ENCODE measurements at regions not wholly inside any gene's neighbourhood (a gene's known extent, or its start where the extent isn't known, plus 50 kb on each side); places are given as distances from the start of the nearest gene placed in this dataset.

- DNase-seq (ENCODE audit: low read depth in 1 of 2, low spot score in 1 of 2) = no peak
These were observed 221.2 kb upstream of the CLINT1 start for GRCh38 chr5:158080112-158080511.

GRCh38 chr5:158079097-158079496 lies 220.2 kb upstream of the CLINT1 start:
- DNase-seq (ENCODE audit: low read depth in 1 of 2, low spot score in 1 of 2) = no peak

- DNase-seq (ENCODE audit: low read depth in 1 of 2, low spot score in 1 of 2) = peak in 1 of 2 donors; percentile 0
These were observed 216.2 kb upstream of the CLINT1 start for GRCh38 chr5:158074992-158075769.

DNA sequence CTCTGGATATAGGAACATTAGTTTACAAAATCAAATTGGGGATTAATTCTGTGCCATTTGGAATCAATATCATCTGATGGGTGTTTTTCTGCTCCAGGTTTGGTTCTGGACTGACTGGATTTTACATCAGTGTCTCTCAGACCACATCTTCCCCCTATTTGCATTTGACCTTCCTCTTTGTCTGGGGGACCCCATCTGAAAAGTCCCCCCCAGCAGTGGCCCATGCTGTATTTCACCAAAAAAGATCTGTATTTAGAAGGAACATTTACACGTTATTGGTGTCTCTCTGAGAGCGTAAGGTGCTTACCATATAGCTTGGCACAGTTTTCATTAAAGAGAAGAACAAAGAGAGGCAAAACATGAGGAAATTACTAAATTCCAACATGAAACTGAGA lies 215.6 kb upstream of the CLINT1 start:
- no peak for DNase-seq (ENCODE audit: low read depth in 1 of 2, low spot score in 1 of 2)

- DNase-seq (ENCODE audit: low read depth in 1 of 2, low spot score in 1 of 2) = no peak
These were observed 211.9 kb upstream of the CLINT1 start for GRCh38 chr5:158070859-158071258.

- no peak for DNase-seq (ENCODE audit: low read depth in 1 of 2, low spot score in 1 of 2)
These were observed 210.9 kb upstream of the CLINT1 start for GRCh38 chr5:158069838-158070237.

- no peak for DNase-seq (ENCODE audit: low read depth in 1 of 2, low spot score in 1 of 2)
These were observed 210.0 kb upstream of the CLINT1 start for GRCh38 chr5:158068964-158069363.

- DNase-seq (ENCODE audit: low read depth in 1 of 2, low spot score in 1 of 2) = no peak
These were observed 207.1 kb upstream of the CLINT1 start for GRCh38 chr5:158066076-158066475.

DNA sequence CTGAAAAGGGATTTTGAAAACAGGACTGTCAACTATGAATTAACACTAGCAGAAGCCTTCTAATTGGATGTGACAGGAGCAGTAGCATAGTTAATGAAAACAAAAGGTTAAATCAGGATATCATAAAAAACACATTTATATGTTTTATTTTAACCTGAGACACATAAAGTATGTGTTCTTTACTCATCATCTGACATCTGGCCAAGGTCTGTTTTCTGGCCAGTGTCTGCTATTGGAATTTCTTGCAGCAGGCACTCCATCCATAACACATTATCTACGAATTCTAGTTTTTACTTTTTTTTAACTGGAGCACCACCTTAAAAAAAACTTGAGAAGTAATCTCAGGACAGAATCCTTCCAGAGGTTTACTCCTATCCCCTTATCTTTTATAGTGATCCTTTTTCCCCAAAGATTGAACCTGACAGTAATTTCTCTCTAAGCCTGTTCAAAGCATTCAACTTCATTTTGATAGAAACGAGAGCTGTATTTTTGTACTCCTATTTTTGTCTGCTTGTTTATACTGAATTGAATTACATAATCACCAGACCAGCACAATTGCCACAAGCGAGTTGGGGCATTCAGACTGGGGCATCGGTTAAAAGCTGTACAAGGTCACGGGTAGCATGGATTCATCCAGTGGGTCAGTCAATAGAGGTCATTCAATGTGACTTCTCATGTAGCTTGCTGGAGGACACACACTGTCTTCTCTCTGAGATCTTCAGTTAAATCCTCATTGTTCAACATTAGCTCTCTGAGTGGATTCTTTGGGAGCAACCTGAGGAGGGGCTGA lies 205.6 kb upstream of the CLINT1 start:
- no peak for DNase-seq (ENCODE audit: low read depth in 1 of 2, low spot score in 1 of 2)

- DNase-seq (ENCODE audit: low read depth in 1 of 2, low spot score in 1 of 2) = no peak
These were observed 204.1 kb upstream of the CLINT1 start for GRCh38 chr5:158063052-158063451.

DNA sequence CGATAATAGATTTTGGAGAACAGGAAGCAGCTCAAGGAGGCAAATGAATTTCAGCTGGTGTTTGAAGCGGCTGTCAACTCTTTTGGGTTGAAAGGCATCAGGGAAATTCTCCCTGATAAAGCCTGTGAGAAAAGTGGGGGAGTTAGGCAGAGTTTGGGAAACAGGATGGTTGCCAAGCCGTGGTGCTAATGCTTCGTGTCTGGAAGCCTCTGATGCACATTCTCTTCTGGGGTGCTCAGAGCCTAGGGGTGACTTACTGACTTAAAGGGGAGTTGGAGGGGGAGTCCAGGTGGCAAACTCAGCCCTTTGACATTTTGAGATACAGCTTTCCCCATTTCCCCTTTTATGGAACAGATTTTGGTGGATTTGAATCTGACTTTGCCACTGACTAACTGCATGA lies 202.5 kb upstream of the CLINT1 start:
- no peak for DNase-seq (ENCODE audit: low read depth in 1 of 2, low spot score in 1 of 2)

- DNase-seq (ENCODE audit: low read depth in 1 of 2, low spot score in 1 of 2) = no peak
These were observed 201.3 kb upstream of the CLINT1 start for GRCh38 chr5:158060212-158060611.

DNA sequence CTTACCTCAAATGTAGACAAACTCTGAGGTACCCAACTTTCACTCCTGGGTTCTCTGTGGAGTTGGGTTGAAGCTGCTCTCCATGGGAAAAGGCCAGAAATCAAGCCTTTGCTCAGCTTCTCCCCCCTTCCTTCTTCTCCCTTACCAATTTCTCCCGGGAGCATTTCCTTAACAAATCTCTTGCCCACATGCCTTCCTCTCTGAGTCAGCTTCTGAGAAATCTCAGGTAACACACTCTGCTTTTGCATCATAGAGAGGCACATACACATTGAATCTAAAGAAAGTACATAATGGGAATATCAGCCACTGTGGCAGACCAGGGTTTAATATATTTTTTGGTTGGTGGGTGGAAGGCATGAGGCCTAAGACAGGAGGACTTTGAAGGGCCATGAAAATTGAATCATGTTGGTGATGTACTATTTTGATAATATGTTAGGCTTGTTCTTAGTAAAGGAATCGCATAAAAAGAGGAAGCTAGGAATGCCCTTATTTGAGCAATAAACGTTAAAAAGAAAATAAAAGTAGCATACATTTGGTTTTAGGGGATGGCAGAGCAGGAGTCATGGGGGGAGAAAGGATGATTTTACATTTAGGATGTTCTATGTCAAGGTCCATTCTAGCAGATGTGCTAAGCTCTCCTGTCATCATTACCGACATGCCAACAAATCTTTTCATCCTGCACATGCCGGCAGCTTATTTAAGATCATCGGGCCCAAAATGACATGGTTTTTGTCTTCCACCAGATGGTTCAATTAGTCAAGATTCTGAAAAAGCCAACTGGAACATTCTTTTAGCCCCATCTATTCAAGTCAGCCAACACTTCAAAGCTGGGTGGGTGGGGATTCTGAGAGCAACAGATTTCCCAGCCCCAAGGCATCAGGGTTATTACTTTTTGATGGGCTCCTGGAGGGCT lies 199.5 kb upstream of the CLINT1 start:
- no peak for DNase-seq (ENCODE audit: low read depth in 1 of 2, low spot score in 1 of 2)

- no peak for DNase-seq (ENCODE audit: low read depth in 1 of 2, low spot score in 1 of 2)
These were observed 197.3 kb upstream of the CLINT1 start for GRCh38 chr5:158056130-158056825.

DNA sequence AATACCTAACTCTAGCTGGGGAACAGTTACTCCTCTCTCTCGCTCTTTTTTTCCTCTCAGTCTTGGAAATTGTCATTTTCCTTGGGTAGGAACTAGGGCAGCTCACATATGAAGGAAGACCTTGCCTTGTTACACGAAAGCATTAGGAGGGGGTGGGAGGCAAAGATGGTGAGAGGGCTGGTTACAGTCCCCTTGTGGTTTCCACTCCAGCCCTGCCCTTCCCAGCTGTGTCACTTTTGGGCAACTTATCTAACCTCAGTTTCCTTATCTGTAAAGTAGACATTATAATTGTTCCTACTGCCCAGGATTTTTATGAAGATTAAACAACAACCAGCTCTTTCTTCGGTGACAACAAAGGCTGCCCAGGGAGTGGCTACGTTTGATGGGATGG lies 196.2 kb upstream of the CLINT1 start:
- DNase-seq (ENCODE audit: low read depth in 1 of 2, low spot score in 1 of 2) = no peak

GRCh38 chr5:158054223-158055110 lies 195.5 kb upstream of the CLINT1 start:
- DNase-seq (ENCODE audit: low read depth in 1 of 2, low spot score in 1 of 2) = no peak

DNA sequence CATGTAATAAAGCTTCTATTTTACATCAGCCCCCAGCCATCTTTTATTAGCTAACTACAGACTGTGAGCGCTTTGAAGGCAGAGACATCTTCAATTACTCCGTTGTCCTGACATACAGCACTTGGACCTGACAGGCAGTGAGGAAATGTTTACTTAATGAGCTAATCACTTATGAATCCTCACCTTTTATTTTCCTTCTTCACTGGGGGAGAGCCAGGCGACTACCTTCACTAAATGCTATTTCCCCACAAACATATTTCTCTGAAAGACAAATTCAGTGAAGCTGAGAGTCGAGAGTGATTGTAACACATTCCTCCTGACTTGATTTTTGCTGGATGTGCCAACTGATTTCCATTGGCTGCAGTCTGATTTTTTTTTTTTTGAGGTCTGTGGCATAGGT lies 192.1 kb upstream of the CLINT1 start:
- no peak for DNase-seq (ENCODE audit: low read depth in 1 of 2, low spot score in 1 of 2)

DNA sequence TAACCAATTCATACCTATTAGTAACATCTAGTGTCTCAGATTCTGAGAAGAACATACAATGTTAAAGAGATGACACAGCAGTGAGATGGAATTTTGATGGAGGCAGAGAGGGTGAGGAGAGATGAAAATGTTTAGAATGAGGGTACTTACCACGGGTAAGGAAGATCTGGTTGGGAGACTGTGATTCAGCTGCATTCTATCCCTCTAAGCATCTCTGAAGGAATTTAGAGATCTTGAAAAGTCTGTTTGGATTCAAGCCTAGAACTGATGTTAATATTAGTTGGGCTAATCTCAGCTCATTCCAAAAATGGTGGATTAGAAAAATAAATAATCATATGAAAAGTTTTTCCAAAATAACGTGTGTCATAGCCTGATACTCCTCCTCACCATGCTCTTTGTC lies 191.5 kb upstream of the CLINT1 start:
- no peak for DNase-seq (ENCODE audit: low read depth in 1 of 2, low spot score in 1 of 2)

DNA sequence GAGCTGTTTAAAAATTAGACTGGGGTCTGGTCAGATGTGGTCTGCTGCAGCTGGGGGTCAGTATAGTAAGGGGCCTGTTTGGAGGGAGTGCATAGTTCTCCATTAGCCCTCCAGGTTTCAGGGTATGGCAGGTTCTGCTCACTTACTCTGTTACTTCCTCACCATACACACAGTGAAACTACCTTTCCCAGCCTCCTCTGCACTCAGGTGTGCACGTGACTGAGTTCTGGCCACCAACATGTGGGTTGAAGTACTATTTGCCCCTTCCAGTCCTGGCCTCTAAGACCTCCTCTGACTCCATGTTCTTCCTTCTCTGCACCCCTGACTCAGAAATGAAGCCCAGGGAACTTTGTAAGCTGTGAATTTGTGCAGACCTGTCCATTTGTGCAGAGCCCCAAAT lies 190.5 kb upstream of the CLINT1 start:
- no peak for DNase-seq (ENCODE audit: low read depth in 1 of 2, low spot score in 1 of 2)

DNA sequence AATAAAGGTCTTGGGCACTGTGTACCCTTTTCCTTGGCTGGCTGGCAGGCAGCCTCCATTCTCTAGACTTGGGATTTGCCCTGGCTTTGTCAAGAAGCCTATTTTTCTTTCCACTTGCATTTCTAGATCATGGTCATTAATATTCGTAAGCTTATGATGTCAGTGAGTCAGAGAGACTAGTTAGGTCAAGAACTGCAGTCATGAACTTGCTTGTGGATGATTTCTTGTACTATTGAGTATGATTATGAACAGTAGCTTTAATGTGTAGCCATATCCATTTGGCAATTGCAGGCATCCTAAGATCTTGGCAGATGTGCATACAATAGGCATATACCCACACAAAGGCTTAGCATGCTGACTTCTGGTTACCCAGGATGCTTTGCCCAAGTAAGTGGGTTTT lies 186.8 kb upstream of the CLINT1 start:
- no peak for DNase-seq (ENCODE audit: low read depth in 1 of 2, low spot score in 1 of 2)
